ENCODE measurements at regions not wholly inside any gene's neighbourhood (a gene's known extent, or its start where the extent isn't known, plus 50 kb on each side); places are given as distances from the start of the nearest gene placed in this dataset.

- H3K9me3 ChIP-seq: peaks cover 0 to 5% (median 1%) of the 10 kb centered on the region in 4 donors
- intact Hi-C loops (cut with DNase I): no loop called here
- H3K4me1 ChIP-seq: no peaks in the 10 kb centered on the region
- no peak for TF ChIP-seq POLR2A (IDR thresholded peaks at IDR 0.05)
- TF ChIP-seq CTCF (IDR thresholded peaks at IDR 0.05): no peak
- no peak for TF ChIP-seq POLR2AphosphoS5 (IDR thresholded peaks at IDR 0.05)
- no peak for TF ChIP-seq EP300 (IDR thresholded peaks at IDR 0.05)
- H3K27me3 ChIP-seq: no peaks in the 10 kb centered on the region
- no peak overlapping the region for H3K27ac ChIP-seq
- H3K4me3 ChIP-seq: no peak overlapping the region
- no peaks in the 10 kb centered on the region for H3K36me3 ChIP-seq
- DNase-seq: no peak
Measured at GRCh38 chr3:99474776-99475175, 163.6 kb upstream of the COL8A1 start.

GRCh38 chr3:99473321-99473751 lies 165.1 kb upstream of the COL8A1 start:
- WGBS, 2 donors: 82 to 83% methylated on average over 2 of the region's 2 CpGs
- TF ChIP-seq POLR2AphosphoS5 (IDR thresholded peaks at IDR 0.05): no peak
- TF ChIP-seq POLR2A (IDR thresholded peaks at IDR 0.05): no peak
- TF ChIP-seq EP300 (IDR thresholded peaks at IDR 0.05): no peak
- no peak for TF ChIP-seq CTCF (IDR thresholded peaks at IDR 0.05)
- no peak for DNase-seq
- H3K4me1 ChIP-seq: no peaks in the 10 kb centered on the region
- no peak overlapping the region for H3K4me3 ChIP-seq
- no peaks in the 10 kb centered on the region for H3K36me3 ChIP-seq
- intact Hi-C loops (cut with DNase I): no loop called here
- no peaks in the 10 kb centered on the region for H3K27me3 ChIP-seq
- H3K27ac ChIP-seq: no peak overlapping the region
- H3K9me3 ChIP-seq: peaks cover 0 to 5% (median 0%) of the 10 kb centered on the region in 4 donors

- intact Hi-C loops (cut with DNase I): no loop called here
- TF ChIP-seq POLR2AphosphoS5 (IDR thresholded peaks at IDR 0.05): no peak
- TF ChIP-seq EP300 (IDR thresholded peaks at IDR 0.05): no peak
- TF ChIP-seq CTCF (IDR thresholded peaks at IDR 0.05): no peak
- TF ChIP-seq POLR2A (IDR thresholded peaks at IDR 0.05): no peak
- no peaks in the 10 kb centered on the region for H3K4me1 ChIP-seq
- no peak overlapping the region for H3K4me3 ChIP-seq
- H3K36me3 ChIP-seq: no peaks in the 10 kb centered on the region
- H3K27me3 ChIP-seq: no peaks in the 10 kb centered on the region
- H3K27ac ChIP-seq: no peak overlapping the region
- peaks cover 0 to under 1% (median 0%) of the 10 kb centered on the region in 4 donors for H3K9me3 ChIP-seq
- DNase-seq: no peak
- 66 to 68% methylated on average over 3 of the region's 3 CpGs for WGBS, 2 donors
Measured at GRCh38 chr3:99472385-99472784, 166.0 kb upstream of the COL8A1 start.

- Histone ChIP-seq H3K4me1 (no peaks in the 10 kb centered on the region), H3K27ac (no peak overlapping the region), H3K27me3 (no peaks in the 10 kb centered on the region), H3K4me3 (no peak overlapping the region), H3K36me3 (no peaks in the 10 kb centered on the region), H3K9me3 (no peaks in the 10 kb centered on the region)
- intact Hi-C loops (cut with DNase I): no loop called here
- no peak for DNase-seq
- TF ChIP-seq EP300 (IDR thresholded peaks at IDR 0.05) (no peak), CTCF (IDR thresholded peaks at IDR 0.05) (no peak), POLR2AphosphoS5 (IDR thresholded peaks at IDR 0.05) (no peak), POLR2A (IDR thresholded peaks at IDR 0.05) (no peak)
- 82 to 85% methylated on average over 7 of the region's 7 CpGs for WGBS, 2 donors
Measured at GRCh38 chr3:99471353-99472323, 166.8 kb upstream of the COL8A1 start.

Measured in sigmoid colon (tissue), 6 donors.